ENCODE measurements at regions not wholly inside any gene's neighbourhood (a gene's known extent, or its start where the extent isn't known, plus 50 kb on each side); places are given as distances from the start of the nearest gene placed in this dataset.

DNA sequence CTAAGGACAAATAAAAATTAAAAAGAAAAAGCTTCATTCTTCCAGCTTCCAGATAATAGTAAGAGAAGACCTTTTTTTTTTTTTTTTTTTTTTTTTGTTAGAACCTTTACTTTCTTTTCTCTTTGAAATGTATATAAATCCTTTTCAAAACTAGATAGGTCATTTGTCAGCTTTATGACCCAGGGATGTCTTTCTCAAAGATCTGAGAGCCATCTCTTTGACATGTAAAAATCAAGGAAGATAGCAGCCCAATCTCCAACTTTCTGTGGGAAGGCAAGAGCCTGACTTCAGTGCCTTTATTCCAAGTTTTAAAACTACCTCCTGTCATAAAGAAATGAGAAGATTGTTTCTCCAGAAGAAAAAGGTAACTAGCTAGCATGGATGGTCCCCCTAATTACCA, 203.3 kb upstream of the LRFN5 start:
- DNase-seq, result no peak

DNA sequence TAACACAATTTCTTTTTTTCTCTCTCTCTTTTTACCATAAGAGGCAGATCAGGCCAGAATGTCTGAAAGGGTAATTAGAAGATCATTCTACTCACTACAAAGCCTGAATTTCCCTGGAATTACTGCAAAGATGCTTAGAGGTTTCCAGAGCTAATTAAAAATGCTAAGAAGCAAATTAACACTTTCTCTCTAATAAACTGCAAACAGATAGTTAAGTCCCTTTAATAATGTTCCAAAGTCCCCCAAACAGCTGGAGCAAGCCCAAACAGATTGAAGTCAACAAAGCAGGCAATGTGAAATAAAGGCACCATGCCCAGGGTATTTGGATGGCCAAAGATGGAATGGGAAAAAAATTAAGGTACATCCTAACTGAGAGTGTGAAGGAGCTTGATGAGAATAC, 208.8 kb upstream of the LRFN5 start:
- DNase-seq, result no peak

GRCh38 chr14:41393512-41393911, 213.2 kb upstream of the LRFN5 start:
- DNase-seq, result no peak

DNA sequence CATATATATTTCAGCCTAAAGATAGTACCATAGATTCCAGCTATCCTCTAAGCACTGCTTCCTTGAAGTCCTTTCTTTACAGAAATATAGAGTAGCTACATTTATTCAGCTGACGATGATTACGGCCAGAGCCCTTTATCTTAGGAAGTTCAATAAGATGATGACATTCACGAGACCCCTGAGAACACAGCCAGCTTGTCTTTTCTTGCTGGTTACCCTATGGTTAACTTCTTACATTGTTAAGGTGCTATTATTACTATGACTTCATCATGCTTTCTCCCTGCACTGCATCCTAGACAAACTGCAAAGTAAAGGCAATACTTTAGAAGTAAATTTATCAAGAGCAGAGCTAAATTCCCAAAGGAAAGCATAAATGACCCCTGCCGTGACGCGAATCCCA, 214.4 kb upstream of the LRFN5 start:
- no peak for DNase-seq

DNA sequence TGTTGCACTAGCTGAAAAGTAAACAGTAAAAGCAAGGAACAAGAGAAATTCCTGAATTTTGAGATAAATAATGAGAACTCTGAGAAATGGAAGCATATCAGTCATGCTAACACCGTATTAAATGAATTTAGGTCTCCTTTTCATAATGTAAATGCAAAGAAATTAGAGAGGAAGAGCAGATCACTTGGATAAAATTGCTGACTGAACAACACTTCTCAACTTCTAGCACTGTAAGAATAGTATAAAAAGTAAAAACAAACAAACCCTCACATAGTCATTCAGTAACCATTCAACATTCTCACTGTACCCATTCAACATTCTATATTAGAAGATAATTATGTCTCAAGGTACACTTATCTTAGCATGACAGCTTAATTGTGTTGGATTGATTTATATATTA, 217.3 kb upstream of the LRFN5 start:
- DNase-seq, result no peak

- DNase-seq, result no peak
Observed at GRCh38 chr14:41385797-41386196, 220.9 kb upstream of the LRFN5 start.

- no peak for DNase-seq
Observed at GRCh38 chr14:41380017-41380416, 226.7 kb upstream of the LRFN5 start.

- no peak for DNase-seq
Observed at GRCh38 chr14:41378526-41378925, 228.2 kb upstream of the LRFN5 start.

- no peak for DNase-seq
Observed at GRCh38 chr14:41377932-41378331, 228.7 kb upstream of the LRFN5 start.

DNA sequence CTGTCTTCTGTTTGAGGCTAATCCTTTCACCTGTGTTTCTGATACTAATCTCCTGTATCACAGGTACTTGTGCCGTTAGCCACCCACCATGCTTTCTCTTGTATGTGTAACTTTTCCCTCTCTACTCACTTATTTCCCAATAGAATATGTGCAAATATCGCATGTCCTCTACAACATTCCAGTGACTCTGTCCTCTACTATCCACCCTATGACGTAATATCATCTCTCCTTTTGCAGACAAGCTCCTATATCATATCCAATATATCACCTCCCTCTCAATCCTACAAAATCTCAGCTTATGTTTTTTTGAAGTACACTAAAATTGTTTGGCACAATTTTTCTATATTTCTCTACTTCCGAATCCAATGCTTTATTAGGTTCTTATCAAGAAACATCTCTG, 232.6 kb upstream of the LRFN5 start:
- DNase-seq, result no peak

- DNase-seq, result no peak
Observed at GRCh38 chr14:41362139-41362538, 244.5 kb upstream of the LRFN5 start.

GRCh38 chr14:41360126-41360525, 246.6 kb upstream of the LRFN5 start:
- peak; percentile 10 for DNase-seq

- no peak for DNase-seq
Observed at GRCh38 chr14:41355866-41356265, 250.8 kb upstream of the LRFN5 start.

DNA sequence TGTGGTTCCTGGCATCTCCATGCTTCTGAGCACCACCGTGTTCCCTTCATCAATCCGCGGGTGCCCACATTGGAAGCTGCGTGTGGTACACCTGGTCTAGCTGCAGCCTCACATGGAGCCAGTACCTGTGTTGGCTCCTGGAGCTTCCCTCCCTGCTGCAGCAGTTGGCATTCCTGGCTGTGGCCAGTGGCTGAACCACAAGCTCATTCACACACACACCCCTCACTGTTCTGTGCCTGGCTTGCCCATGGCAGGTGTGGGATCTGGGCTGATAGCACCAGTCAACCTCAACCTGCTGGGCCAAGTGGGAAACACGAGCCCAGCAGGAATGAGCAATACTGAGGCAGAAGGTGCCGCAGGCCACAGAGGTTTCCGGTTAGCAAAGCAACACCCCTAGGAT, 256.2 kb upstream of the LRFN5 start:
- no peak for DNase-seq

- no peak for DNase-seq
Observed at GRCh38 chr14:41349289-41349910, 257.3 kb upstream of the LRFN5 start.

- no peak for DNase-seq
Observed at GRCh38 chr14:41343857-41344256, 262.8 kb upstream of the LRFN5 start.

DNA sequence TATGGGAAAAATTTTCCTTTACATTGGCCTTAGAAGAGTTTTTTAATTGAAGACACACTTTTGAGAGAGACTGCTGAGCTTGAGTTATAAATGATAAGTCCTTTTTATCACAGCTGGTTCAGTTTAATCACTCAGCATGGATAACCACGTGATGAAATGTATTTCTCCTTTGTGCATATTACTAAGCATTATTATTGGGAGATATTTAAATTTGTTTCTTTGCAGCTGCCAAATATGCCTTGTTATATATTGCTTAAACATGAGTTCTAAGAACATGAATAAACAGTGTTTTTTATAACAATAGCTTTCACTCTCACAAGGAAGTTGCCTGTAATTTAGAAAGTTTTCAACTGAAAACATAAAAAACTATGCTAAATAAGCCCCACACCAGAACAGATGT, 293.5 kb upstream of the LRFN5 start:
- no peak for DNase-seq

DNA sequence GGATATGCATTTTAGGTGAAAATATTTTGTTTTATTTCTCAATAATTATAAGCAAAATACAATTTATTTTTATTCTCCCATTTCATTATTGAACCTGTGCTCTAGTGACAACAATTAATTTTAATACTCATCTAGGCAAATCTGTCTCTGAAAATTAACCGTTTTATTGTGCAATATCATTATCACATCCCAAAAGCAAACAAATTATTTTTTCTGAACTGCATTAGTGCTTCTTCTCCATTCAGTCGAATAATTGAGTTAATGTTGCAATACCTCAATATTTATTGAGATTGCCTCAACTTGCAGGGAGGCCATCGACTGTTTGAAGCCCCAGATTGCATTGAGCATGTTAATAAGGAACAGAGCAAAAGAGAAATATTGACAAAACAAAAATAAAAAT, 303.2 kb upstream of the LRFN5 start:
- no peak for DNase-seq

DNA sequence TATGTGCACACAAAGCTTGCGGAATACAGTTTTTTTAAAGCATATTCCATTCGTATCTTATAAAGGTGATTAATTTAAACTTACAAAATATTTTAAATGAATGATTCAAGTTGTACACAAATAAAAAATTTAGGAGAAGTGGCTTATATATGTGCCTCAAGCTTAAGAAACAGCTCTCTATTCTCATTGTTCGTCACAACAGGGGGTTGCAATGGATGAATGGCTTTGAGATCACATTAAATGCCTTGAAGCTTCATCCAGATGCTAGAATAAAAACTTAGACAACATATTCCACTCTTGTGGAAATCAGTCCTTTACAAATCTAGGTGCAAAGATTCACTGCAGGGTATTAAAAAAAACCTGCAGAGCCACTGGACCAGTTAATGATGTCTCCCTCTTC, 303.9 kb upstream of the LRFN5 start:
- no peak for DNase-seq

GRCh38 chr14:41299924-41300323, 306.8 kb upstream of the LRFN5 start:
- DNase-seq, result no peak

GRCh38 chr14:41298328-41298690, 308.4 kb upstream of the LRFN5 start:
- no peak for DNase-seq

DNA sequence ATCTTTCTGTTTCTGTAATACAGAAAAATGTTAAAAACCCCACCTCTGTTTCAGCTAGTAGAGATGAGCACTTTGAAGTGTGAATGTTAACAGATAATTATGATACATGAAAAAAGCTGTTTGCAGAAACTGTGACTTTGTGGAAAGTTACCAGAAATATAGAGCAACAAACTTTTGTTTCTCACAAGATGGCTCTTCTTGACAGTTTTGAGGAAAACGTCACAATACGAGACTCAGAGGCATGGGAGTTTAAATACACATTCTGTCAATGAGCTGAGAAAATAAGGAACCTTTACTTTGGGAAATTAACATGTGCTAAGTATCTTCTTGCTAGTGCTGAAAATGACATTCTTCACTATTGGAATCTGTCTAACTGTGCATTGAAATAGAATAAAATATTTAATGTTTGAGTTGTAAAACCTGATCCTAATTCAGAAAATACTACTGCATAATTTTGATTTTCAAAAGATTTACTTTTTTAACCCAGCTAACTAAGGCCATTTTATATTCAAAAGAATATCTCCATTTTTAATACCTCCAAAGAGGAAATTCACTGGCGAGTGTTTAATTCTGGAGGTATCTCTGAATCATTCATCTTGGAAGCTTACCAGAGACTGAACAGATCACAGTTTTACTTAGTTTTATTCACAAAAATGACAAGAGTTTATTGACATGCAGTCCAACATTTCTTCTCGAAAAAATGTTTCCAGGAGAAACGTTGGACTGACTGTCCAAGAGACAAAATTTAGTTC, 308.9 kb upstream of the LRFN5 start:
- no peak for DNase-seq

GRCh38 chr14:41295734-41296133, 310.9 kb upstream of the LRFN5 start:
- DNase-seq, result no peak

- no peak for DNase-seq
Observed at GRCh38 chr14:41289025-41289424, 317.7 kb upstream of the LRFN5 start.

GRCh38 chr14:41285186-41285748, 321.4 kb upstream of the LRFN5 start:
- peak; percentile 16 for DNase-seq

Data from DMS153 (cell line).